ENCODE measurements at regions not wholly inside any gene's neighbourhood (a gene's known extent, or its start where the extent isn't known, plus 50 kb on each side); places are given as distances from the start of the nearest gene placed in this dataset.

GRCh38 chr11:82365351-82365750 is 368.3 kb downstream of the FAM181B start:
- no peak for DNase-seq

DNA sequence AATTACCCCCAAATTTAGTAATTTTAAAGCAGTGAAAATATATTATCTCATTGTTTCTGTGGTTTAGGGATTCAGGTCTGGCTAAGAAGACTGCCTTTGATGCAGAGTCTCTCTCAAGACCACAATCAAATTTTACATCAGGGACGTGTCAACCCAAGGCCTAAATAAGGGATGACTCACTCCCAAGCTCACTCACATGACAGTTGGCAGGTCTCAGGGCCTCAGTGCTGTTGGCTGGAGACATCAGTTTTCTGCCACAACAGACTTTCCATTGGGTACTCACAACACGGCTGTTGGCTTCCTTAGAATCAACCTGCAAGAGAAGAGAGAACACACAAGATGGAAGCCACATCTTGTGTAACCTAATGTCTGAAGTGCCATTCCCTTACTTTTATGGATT is 377.3 kb downstream of the FAM181B start:
- DNase-seq, result no peak

DNA sequence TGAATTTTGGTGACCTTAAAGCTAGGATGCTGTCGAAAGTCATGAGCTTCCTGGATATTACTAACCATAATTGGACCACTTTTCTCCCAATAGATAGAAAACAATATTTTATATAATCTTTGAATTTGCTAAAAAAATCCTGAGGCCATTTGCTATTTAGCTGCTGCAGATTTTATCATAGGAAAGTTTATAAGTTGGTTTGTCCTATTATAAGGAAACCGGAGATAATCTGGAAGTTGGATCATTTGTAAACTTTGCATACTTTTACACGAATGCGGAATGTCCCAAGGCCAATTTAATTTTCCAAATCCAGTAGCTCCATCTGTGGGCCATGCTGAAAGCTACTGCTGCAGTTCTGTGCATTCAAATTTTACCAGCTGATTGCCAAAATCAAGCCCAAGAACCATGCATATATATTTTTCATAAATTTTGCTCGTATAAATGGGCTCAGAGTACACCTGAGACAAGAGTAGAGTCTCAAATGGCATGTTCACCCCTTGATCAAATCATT is 378.3 kb downstream of the FAM181B start:
- DNase-seq, result no peak

- no peak for DNase-seq
Observed at GRCh38 chr11:82326853-82327252, 406.8 kb downstream of the FAM181B start.

DNA sequence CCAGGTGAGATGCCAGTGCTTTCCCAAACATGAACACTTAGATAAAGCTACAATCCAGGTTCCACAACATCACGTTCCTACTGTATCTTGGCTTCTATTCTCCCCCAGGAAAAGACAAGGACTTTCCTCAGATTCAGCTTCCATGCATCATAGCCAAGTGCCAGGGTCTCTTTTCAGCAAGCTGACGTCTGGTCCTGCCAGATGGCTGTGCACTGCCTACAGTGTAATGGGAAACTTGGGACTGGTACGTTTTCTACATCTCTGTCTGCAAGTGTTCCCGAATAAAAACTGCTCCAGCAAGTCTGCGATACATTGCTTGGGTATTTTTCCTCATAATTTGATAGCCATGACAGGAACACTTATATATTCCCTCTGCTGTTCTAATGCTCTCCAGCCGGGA is 412.5 kb downstream of the FAM181B start:
- DNase-seq, result no peak

DNA sequence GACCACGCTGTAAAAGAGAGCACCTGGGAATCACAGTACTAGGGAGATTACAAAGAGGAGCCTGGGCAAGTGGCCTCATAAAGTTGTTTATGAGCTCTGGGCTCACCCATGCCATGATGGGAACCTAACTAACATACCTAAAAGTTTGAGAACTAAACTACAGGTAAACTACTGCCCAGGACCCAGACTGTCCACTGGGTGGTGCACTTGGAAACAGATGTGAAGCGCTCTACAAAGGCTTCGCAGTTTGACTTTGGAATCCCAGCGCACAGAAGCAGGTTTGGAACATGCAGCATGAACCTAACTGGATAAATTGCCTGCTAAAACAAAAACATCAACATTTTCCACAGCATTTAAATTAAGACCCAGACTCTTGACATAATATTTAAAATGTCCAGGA is 418.6 kb downstream of the FAM181B start:
- no peak for DNase-seq

DNA sequence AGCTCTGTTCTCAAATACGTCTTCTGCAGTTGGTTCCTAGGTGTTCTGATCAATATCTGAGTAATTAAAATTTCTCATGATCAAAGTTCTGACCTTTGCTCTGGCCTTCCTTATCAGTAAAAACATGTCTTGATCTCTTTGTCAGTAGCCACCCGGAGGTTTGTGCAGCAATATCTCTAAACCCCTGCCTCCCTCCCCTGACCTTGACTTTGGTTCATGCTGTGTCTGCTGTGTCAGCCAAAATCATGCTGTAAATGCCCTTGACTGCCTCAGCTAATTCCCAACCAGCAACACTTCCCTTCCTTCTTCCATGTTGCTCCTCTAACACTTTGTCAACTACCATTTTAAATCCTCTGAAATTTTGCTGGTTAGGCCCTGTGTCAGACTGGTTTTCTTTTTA is 424.7 kb downstream of the FAM181B start:
- DNase-seq, result no peak

DNA sequence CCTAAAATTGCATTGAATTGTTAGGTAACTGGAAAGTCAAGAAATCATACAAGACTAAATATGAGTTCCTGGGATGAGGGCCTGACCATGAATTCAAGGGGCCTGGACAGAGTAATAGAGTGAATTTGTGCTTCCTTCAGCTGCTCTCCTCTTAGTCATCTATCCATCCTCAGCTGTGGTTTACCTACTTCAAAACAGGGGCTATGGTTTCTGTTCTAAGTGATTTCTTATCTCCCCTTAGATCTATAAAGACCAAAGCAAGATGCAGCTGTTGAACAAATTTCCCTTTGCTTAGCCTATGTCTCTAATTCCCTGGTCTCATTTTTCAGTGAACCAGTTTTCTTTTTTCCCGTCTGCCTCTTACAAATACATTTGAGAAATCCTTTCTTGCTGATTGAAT is 428.5 kb downstream of the FAM181B start:
- no peak for DNase-seq

DNA sequence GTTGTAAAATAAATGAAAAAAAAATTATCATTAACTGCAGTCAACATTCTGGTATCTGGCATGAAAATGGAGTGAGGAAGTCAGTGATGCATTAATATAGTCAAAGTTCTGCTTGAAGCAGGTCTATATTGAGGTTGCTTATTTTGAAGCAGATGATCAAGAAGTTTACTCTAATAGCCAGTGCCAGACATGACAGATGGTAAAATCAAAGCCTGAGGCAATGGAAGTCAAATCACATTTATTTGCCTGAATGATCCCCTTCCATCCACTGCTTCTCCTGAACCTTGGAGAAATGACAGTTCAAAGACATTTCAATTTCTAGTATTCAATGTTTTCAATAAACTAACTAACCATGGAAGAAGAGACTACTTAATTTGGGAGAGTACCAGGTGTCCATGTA is 430.0 kb downstream of the FAM181B start:
- DNase-seq, result no peak

GRCh38 chr11:82288471-82288870 is 445.2 kb downstream of the FAM181B start:
- no peak for DNase-seq

- DNase-seq, result no peak
Observed at GRCh38 chr11:82270870-82271269, 462.8 kb downstream of the FAM181B start.

GRCh38 chr11:82268627-82269026 is 465.0 kb downstream of the FAM181B start:
- no peak for DNase-seq

GRCh38 chr11:82267186-82267585 is 466.5 kb downstream of the FAM181B start:
- no peak for DNase-seq

GRCh38 chr11:82261367-82261766 is 472.3 kb downstream of the FAM181B start:
- DNase-seq, result no peak

- no peak for DNase-seq
Observed at GRCh38 chr11:82250047-82250446, 483.6 kb downstream of the FAM181B start.

- DNase-seq, result no peak
Observed at GRCh38 chr11:82246926-82247325, 486.7 kb downstream of the FAM181B start.

DNA sequence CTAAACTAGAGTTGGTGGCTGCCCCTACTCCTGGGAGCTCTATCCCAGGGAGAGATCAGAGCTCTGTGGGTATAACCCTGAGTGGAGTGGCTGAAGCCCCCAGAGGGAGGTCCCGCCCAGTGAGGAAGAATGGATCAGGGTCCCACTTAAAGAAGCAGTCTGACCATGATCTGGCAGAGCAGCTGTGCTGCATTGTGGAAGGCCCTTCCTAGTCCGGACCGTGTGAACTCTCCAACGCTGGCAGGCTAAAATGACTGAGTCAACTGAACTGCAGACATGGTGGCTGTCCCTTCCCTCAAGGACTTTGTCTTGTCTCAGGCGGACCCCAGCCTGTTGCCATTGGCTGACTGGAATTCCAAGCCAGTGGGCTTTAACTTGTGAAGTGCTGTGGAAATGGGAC is 494.2 kb downstream of the FAM181B start:
- no peak for DNase-seq

DNA sequence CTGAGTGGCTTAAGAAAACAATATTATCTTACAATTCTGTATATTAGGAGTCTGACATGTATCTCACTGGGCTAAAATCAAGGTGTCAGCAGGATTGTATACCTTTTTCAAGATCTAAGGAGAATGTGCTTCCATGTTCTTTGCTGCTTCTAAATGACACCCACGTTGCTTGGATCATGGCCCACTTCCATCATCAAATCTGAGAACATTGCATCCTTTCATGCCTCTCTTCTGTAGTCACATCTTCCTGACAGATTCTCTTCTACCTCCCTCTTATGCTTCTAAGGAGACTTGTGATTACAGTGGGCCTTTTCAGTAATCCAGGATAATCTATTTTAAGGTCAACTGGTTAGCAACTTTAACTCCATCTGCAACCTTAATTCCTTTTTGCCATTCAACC is 499.4 kb downstream of the FAM181B start:
- no peak for DNase-seq

GRCh38 chr11:82233201-82233600 is 500.5 kb downstream of the FAM181B start:
- no peak for DNase-seq

- DNase-seq, result no peak
Observed at GRCh38 chr11:82229341-82229740, 504.3 kb downstream of the FAM181B start.

- no peak for DNase-seq
Observed at GRCh38 chr11:82225930-82226329, 507.7 kb downstream of the FAM181B start.

GRCh38 chr11:82225502-82225901 is 508.2 kb downstream of the FAM181B start:
- DNase-seq, result no peak

DNA sequence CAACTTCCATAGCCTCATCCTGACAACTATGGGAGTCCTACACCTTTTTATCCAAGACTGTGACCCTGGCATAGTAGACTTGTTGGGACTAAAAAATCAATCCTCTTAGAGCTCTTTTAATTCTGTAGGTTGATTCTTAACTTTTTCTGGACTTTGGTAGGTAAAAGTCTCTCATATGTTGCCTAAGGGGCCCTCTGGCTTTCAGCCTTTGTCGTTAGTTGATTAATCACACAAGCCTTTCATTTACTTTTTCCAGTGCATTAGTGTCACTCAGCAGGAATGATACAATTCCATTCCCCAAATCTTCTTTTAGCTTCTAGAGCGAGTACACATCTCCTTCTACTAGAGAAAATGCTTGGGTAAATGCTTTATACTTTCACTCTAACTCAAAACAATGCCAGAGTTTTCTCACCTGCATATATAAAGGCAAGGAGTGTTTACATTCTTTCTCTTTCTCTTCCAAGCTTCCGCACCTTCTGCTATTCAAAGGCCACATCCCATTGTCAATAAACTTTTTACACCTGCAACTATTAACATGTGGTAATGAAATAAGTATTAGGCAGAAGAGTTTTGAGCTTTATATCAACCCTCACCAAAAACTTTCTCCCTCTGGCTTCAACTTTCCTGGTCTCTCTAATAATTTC is 516.6 kb downstream of the FAM181B start:
- DNase-seq, result no peak

DNA sequence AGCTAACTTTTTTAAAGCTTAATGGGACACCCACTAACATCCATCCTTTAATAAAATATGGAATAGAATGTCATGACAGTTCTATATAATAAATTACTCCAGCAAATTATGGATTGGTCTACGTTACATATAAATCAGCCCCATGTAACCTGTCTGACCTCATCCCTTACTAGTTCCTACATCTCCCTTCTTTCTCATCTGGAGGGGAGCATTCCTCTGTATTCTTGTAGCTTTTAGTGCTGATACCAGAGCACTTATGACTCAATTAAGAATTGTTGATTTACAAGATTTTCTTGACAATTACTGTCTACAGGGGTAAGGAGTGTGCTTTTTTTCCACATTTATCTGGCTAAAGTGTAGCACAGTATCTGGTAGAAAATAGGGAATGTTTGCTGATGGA is 523.7 kb downstream of the FAM181B start:
- DNase-seq, result no peak

DNA sequence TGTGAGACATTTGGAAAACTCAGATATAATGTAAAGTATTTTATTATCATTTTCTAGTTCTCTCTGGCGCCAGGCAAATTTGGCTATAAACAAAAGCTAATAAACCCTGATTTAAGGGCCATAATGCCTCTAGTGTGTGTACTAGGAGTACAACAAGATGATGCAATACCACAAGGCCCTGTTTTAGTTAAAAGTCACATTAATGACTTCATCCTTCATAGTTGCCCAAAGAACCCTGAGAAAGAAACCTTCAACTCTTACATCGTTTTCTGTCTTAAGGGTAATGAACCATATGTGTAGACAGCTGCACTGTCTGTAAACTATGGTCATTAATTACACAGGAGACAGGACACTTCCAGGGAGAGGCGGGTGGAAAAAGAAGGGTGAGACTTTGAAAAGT is 538.4 kb downstream of the FAM181B start:
- no peak for DNase-seq

Measured in stimulated activated CD4-positive, alpha-beta T cell treated with anti-CD3 and anti-CD28 coated beads, Interleukin-4, amount 100 ng/mL, for 24 hours (primary cell).